NT2/D1 (cell line): ENCODE measurements at regions not wholly inside any gene's neighbourhood (a gene's known extent, or its start where the extent isn't known, plus 50 kb on each side); places are given as distances from the start of the nearest gene placed in this dataset.

Source experiments
- SUZ12 ChIP-seq: IDR thresholded peaks from 2 replicates; pipeline ENCODE4 v1.6.1; 2011; ENCODE audit not compliant: insufficient read length, insufficient read depth; ENCODE audit errors: extremely low read depth
- ZNF274 ChIP-seq: IDR thresholded peaks from 2 replicates; pipeline ENCODE4 v1.6.1; 2011; ENCODE audit warnings: mild to moderate bottlenecking, low read depth, low read length

DNA sequence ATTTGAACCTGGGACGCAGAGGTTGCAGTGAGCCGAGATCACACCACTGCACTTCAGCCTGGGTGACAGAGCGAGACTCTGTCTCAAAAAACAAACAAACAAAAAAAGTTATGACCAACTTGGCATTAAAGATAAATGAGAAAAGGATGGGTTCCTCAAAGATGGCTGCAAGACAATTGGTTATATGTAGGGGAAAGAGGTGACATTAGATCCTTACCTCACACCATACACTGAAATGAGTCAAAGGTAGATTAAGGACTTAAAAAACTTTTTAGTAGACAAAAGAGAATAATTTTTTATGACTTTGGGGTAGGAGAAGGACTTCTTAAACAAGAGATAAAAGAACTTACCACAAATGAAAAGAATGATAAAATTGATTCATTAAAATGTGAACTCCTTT, 74.5 kb downstream of the SYF2 start:
- no peak for TF ChIP-seq SUZ12
- TF ChIP-seq ZNF274: no peak
